Fibroblast of mammary gland (primary cell): ENCODE measurements at regions not wholly inside any gene's neighbourhood (a gene's known extent, or its start where the extent isn't known, plus 50 kb on each side); places are given as distances from the start of the nearest gene placed in this dataset.
A peak's percentile ranks its signal among the peaks of the same experiment; 100 is the strongest.

Experiments used
- DNase-seq: peaks from one replicate; pipeline ENCODE4 v3.0.0-alpha.2; 2010; ENCODE audit warnings: low read depth
- H3K4me3 ChIP-seq: 2 replicates; pipeline ENCODE4 v1.5.1; 2011; ENCODE audit warnings: low read depth, mild to moderate bottlenecking, low read length, moderate library complexity; ENCODE audit not compliant: control insufficient read depth
- TF ChIP-seq, protein P1 (sequence below): conservative IDR thresholded peaks from 2 replicates; pipeline ENCODE4 v1.5.1; 2011; ENCODE audit warnings: low read depth, low read length, inconsistent platforms; ENCODE audit not compliant: control insufficient read depth, insufficient read depth

DNA sequence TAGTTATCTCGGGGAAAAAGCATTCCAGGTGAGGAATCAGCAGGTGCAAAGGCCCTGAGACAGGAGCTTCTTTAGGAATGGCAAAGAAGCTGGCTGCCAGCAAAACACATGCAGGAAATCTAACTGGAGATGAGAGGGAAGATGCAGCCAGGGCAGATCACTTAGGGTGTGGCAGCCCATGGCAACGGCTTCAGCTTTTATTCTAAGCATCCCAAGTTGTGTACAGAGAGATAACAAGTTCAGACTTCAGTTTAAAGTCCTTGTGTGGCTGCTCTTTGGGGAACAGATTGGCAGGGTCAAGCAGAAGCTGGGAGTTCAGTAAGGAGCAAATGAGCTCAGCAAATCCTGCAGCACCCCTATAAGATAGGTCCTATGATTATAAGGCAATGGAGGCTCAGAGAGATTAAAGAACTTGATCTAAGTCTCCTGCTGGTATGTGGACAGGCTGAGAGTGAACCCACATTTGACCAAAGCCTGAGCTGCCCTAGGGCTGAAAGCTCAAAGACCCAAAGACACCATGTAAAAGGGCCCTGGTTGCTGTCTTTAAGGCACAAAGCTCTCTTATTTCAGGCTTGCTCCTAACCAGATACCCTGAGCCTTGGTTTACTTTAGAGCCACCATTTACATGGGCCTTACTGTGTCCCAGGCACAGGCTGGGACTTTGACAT is 466.8 kb downstream of the SOX6 start:
- TF ChIP-seq, protein P1, sequence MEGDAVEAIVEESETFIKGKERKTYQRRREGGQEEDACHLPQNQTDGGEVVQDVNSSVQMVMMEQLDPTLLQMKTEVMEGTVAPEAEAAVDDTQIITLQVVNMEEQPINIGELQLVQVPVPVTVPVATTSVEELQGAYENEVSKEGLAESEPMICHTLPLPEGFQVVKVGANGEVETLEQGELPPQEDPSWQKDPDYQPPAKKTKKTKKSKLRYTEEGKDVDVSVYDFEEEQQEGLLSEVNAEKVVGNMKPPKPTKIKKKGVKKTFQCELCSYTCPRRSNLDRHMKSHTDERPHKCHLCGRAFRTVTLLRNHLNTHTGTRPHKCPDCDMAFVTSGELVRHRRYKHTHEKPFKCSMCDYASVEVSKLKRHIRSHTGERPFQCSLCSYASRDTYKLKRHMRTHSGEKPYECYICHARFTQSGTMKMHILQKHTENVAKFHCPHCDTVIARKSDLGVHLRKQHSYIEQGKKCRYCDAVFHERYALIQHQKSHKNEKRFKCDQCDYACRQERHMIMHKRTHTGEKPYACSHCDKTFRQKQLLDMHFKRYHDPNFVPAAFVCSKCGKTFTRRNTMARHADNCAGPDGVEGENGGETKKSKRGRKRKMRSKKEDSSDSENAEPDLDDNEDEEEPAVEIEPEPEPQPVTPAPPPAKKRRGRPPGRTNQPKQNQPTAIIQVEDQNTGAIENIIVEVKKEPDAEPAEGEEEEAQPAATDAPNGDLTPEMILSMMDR, result no peak
- no peak for DNase-seq
- no peak overlapping the region for H3K4me3 ChIP-seq

DNA sequence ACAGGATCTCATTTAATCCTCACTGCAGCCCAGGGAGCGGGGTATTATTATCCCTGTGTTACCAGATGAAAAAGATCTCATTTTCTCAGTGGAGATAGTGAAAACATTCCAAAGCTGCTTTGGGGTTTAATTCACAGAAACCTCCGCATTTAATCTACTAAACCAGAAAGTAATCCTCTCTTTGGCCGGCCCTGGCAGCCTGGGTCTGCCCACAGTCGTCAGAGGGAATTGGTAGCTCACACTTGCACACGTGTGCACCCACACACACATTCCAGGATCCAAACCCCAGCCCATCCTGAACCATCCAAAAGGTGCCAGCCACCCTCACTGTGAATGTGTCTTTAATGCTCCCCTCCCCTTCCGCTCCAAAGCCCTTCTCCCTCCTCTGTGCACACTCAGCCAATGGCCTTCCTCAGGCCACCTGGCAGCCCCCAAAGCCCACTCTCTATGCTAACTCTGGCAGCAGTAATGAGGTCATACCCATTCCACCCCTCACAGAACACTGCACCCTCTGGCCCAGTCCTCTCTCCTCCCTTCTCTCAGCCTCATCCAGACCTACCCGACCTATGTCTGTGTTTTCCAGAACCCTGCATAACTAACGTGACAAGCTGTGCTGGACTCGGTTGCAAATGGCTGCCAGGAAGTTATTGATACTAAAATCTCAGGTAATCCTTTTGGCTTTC is 466.2 kb downstream of the SOX6 start:
- H3K4me3 ChIP-seq, result no peak overlapping the region
- TF ChIP-seq, protein P1, result no peak
- no peak for DNase-seq

DNA sequence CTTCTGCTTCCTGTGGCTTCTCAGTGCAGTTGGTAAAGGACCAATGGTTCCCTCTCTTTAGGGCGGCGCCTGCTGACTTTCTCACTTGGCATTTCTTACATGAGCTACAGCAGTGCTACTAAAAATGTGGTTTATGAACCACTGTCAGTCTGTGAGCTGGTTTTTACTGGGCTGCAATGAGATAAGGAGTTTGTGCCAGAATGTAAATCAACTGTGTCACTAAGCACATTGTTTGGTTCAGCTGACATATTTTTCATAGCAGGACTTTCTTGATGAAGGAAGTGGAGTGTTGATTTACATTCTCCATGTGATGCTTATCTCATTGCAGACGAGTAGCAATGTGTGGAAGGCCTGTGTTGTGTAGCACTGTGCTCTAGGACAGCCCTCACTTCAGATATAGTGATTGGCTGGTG is 463.3 kb downstream of the SOX6 start:
- DNase-seq, result peak; percentile 3
- TF ChIP-seq, protein P1, result no peak
- H3K4me3 ChIP-seq, result no peak overlapping the region

DNA sequence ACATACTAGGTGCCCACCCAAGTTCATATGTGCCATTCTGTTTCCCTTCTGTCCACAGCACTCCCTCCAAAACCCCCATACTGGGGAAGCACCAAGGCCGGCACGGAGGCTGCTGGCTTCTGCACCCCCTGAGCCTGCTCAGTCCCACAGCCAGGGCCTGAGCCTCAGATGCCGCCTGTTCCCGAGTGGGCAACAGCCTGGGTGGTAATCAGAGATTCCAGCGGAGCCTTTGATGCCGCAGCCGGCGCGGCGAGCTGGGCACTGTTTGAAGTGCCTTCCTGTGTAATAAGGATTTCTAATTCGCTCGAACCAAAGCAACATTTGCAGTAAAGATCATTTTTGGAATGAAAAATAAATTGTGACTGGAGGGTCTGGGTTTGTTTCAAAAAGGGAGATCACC is 460.3 kb downstream of the SOX6 start:
- no peak overlapping the region for H3K4me3 ChIP-seq
- TF ChIP-seq, protein P1, result no peak
- no peak for DNase-seq

DNA sequence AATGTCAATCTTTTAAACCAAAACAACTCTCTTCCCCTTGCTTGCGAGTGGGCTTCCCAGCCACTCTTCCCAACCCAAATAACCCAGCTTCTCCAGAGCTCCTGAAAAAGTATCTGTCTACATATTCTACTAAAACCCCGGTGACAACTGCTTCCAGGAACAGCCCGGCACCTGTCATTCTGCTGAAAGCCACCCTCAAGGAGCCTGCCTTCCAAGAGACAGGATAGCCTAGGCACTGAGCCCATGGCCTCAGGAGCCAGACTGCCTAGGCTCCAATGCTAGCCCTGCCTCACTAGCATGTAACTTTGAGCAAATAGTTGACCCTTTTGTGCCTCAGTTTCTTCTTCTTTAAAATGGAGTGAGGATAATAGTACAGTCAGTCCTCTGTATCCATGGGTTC is 459.8 kb downstream of the SOX6 start:
- no peak overlapping the region for H3K4me3 ChIP-seq
- TF ChIP-seq, protein P1, result no peak
- DNase-seq, result no peak

DNA sequence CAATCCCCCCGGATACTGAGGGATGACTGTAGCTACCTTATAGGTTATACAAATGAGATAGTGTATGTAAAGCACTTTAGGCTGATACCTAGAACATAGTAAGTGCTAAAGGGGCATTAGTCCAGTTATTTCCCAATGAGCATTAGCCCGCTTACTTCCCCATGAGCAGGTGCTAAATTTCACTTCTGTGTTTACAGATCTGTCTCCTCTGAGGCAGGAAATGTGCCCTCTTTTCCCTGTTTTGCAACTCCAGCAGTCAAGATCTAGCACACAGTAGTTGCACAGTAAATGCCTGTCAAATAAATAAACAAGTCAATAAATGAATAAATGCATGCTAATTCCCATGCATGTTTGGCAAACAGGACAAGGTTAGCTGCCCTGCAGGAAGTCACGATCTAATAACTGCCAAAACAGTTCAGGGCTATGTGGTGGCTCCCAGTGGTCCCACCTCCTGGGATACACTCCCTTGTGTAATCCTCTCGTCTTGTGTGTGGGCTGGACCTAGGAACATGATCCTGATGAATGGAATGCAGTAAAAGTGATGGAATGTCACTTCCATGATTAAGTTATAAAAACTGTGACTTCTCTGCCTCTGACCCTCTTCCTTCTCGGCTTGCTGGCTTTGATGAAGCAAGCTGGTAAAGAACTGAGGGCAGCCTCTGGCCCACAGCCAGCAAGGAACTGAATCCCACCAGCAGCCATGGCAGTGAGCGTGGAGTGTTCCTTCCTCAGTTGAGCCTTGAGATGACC is 459.0 kb downstream of the SOX6 start:
- TF ChIP-seq, protein P1, result no peak
- H3K4me3 ChIP-seq, result no peak overlapping the region
- DNase-seq, result peak; percentile 1
